Stomach (tissue), 4 donors: ENCODE measurements at regions not wholly inside any gene's neighbourhood (a gene's known extent, or its start where the extent isn't known, plus 50 kb on each side); places are given as distances from the start of the nearest gene placed in this dataset.

Source experiments
- POLR2A ChIP-seq, 4 donors: fragments of 450-650 bp; IDR thresholded peaks; one replicate each; pipeline ENCODE4 v1.6.1; 2016; ENCODE audit warnings: antibody characterized with exemption in 4 of 4, control low read depth in 2 of 4, mild to moderate bottlenecking in 1 of 4, moderate library complexity in 1 of 4
- POLR2AphosphoS5 ChIP-seq, 3 donors: sonication (generic); formaldehyde crosslinking; IDR thresholded peaks; one replicate each; pipeline ENCODE4 v1.6.1; 2016; ENCODE audit warnings: antibody characterized with exemption in 3 of 3
- TF ChIP-seq, protein P1 (sequence below), 7 experiments: fragments of 450-650 bp in 4 of 7; fragments of 200-600 bp in 3 of 7; sonication (generic) in 3 of 7; IDR thresholded peaks; one replicate each; pipeline ENCODE4 v1.5.1; 2016 to 2019; ENCODE audit warnings: antibody characterized with exemption in 7 of 7, control low read depth in 2 of 7, mild to moderate bottlenecking in 1 of 7

DNA sequence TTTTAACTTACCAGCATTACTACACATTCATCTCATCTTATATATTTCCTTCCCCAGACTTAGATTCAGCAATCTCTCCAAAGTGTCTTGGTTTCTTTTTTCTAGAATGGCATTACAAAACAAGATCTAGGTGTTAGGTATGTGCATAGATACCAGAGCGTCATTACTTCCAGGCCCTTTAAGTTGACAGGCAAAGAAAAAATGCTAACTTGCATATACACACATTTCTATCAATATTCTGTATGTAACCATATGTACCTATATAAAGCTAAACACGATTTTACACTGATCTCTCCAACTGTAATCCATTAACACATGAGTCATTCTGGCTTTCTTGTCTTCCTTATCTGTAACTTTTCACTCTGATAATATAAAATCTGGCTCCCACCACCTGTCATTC, 503.8 kb upstream of the NRXN1 start:
- TF ChIP-seq, protein P1, sequence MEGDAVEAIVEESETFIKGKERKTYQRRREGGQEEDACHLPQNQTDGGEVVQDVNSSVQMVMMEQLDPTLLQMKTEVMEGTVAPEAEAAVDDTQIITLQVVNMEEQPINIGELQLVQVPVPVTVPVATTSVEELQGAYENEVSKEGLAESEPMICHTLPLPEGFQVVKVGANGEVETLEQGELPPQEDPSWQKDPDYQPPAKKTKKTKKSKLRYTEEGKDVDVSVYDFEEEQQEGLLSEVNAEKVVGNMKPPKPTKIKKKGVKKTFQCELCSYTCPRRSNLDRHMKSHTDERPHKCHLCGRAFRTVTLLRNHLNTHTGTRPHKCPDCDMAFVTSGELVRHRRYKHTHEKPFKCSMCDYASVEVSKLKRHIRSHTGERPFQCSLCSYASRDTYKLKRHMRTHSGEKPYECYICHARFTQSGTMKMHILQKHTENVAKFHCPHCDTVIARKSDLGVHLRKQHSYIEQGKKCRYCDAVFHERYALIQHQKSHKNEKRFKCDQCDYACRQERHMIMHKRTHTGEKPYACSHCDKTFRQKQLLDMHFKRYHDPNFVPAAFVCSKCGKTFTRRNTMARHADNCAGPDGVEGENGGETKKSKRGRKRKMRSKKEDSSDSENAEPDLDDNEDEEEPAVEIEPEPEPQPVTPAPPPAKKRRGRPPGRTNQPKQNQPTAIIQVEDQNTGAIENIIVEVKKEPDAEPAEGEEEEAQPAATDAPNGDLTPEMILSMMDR (IDR thresholded peaks at IDR 0.05): no peak
- TF ChIP-seq POLR2A (IDR thresholded peaks at IDR 0.05) (no peak), POLR2AphosphoS5 (IDR thresholded peaks at IDR 0.05) (no peak)
